ENCODE measurements at regions not wholly inside any gene's neighbourhood (a gene's known extent, or its start where the extent isn't known, plus 50 kb on each side); places are given as distances from the start of the nearest gene placed in this dataset.

GRCh38 chr4:124873361-124874171 lies 161.0 kb upstream of the ANKRD50 start:
- intact Hi-C loops (cut with micrococcal nuclease; ENCODE audit: unreplicated experiment) = no loop called here
- Histone ChIP-seq H3K4me1 (ENCODE audit: insufficient read depth, low read length, poor library complexity, severe bottlenecking) (no peaks in the 10 kb centered on the region), H3K27me3 (replicated peaks; ENCODE audit: insufficient read depth, low read depth, low read length, poor library complexity) (no peaks in the 10 kb centered on the region), H3K9me3 (ENCODE audit: low read depth, low read length, poor library complexity, severe bottlenecking) (peaks cover 7% of the 10 kb centered on the region), H3K27ac (ENCODE audit: low read depth, low read length, poor library complexity, severe bottlenecking) (no peak overlapping the region), H3K36me3 (ENCODE audit: insufficient read depth, low read length, poor library complexity, severe bottlenecking) (no peaks in the 10 kb centered on the region), H3K4me3 (ENCODE audit: low read depth, low read length, poor library complexity, severe bottlenecking) (no peak overlapping the region)
- TF ChIP-seq CTCF (conservative IDR thresholded peaks at IDR 0.05; ENCODE audit: low read depth, low read length) (no peak), EZH2 (IDR thresholded peaks at IDR 0.05; ENCODE audit: borderline replicate concordance, low read depth, low read length, poor library complexity, severe bottlenecking) (no peak)
- BruUV-seq (replicated peaks) = no TSS peak
- ChIA-PET POLR2A (ENCODE audit: low non-redundant PET) (no interaction called here), CTCF (no interaction called here)
- DNase-seq (ENCODE audit: low spot score) = no peak

- intact Hi-C loops (cut with micrococcal nuclease; ENCODE audit: unreplicated experiment) = no loop called here
- no peak overlapping the region for H3K4me3 ChIP-seq (ENCODE audit: low read depth, low read length, poor library complexity, severe bottlenecking)
- TF ChIP-seq CTCF (conservative IDR thresholded peaks at IDR 0.05; ENCODE audit: low read depth, low read length) (no peak), EZH2 (IDR thresholded peaks at IDR 0.05; ENCODE audit: borderline replicate concordance, low read depth, low read length, poor library complexity, severe bottlenecking) (no peak)
- POLR2A ChIA-PET (ENCODE audit: low non-redundant PET) = no interaction called here
- H3K9me3 ChIP-seq (ENCODE audit: low read depth, low read length, poor library complexity, severe bottlenecking) = no peaks in the 10 kb centered on the region
- H3K27ac ChIP-seq (ENCODE audit: low read depth, low read length, poor library complexity, severe bottlenecking) = no peak overlapping the region
- no peaks in the 10 kb centered on the region for H3K27me3 ChIP-seq (replicated peaks; ENCODE audit: insufficient read depth, low read depth, low read length, poor library complexity)
- no peak for DNase-seq (ENCODE audit: low spot score)
- no peaks in the 10 kb centered on the region for H3K36me3 ChIP-seq (ENCODE audit: insufficient read depth, low read length, poor library complexity, severe bottlenecking)
- no TSS peak for BruUV-seq (replicated peaks)
- CTCF ChIA-PET = no interaction called here
- H3K4me1 ChIP-seq (ENCODE audit: insufficient read depth, low read length, poor library complexity, severe bottlenecking) = no peaks in the 10 kb centered on the region
Observed at GRCh38 chr4:124872659-124873058, 160.1 kb upstream of the ANKRD50 start.

GRCh38 chr4:124869961-124870495 lies 157.5 kb upstream of the ANKRD50 start:
- intact Hi-C loops (cut with micrococcal nuclease; ENCODE audit: unreplicated experiment) = no loop called here
- CTCF ChIA-PET = no interaction called here
- BruUV-seq (replicated peaks) = no TSS peak

More at GRCh38 chr4:124869961-124870495, 157.5 kb upstream of the ANKRD50 start:
- Histone ChIP-seq H3K27ac (ENCODE audit: low read depth, low read length, poor library complexity, severe bottlenecking) (no peak overlapping the region), H3K36me3 (ENCODE audit: insufficient read depth, low read length, poor library complexity, severe bottlenecking) (no peaks in the 10 kb centered on the region), H3K9me3 (ENCODE audit: low read depth, low read length, poor library complexity, severe bottlenecking) (no peaks in the 10 kb centered on the region), H3K4me3 (ENCODE audit: low read depth, low read length, poor library complexity, severe bottlenecking) (no peak overlapping the region), H3K4me1 (ENCODE audit: insufficient read depth, low read length, poor library complexity, severe bottlenecking) (no peaks in the 10 kb centered on the region), H3K27me3 (replicated peaks; ENCODE audit: insufficient read depth, low read depth, low read length, poor library complexity) (no peaks in the 10 kb centered on the region)
- TF ChIP-seq EZH2 (IDR thresholded peaks at IDR 0.05; ENCODE audit: borderline replicate concordance, low read depth, low read length, poor library complexity, severe bottlenecking) = no peak
- TF ChIP-seq CTCF (conservative IDR thresholded peaks at IDR 0.05; ENCODE audit: low read depth, low read length) = no peak
- no peak for DNase-seq (ENCODE audit: low spot score)
- POLR2A ChIA-PET (ENCODE audit: low non-redundant PET) = no interaction called here

All from A673 (cell line).